ENCODE measurements at regions not wholly inside any gene's neighbourhood (a gene's known extent, or its start where the extent isn't known, plus 50 kb on each side); places are given as distances from the start of the nearest gene placed in this dataset.

- no peak for ATAC-seq
- no peak for DNase-seq
- WGBS, 3 donors, result 52 to 62% (median 56%) methylated on average over 3 of the region's 3 CpGs
- intact Hi-C loops (cut with DNase I), result no loop called here
- H3K36me3 ChIP-seq (ENCODE audit: insufficient read depth in 1 of 2, low read depth in 1 of 2), result no peaks in the 10 kb centered on the region
- peaks cover 0 to 17% (median 0%) of the 10 kb centered on the region in 3 donors for H3K27me3 ChIP-seq (ENCODE audit: insufficient read depth in 3 of 3, low read length in 2 of 3)
- H3K4me3 ChIP-seq, result no peak overlapping the region
- no peak overlapping the region for H3K27ac ChIP-seq
- no peak for TF ChIP-seq CTCF (IDR thresholded peaks at IDR 0.05)
- H3K4me1 ChIP-seq, result no peaks in the 10 kb centered on the region
- no peaks in the 10 kb centered on the region for H3K9me3 ChIP-seq
Measured at GRCh38 chrX:104315555-104315954, 60.8 kb upstream of the ESX1 start.

GRCh38 chrX:104310657-104311254 is 56.0 kb upstream of the ESX1 start:
- 57 to 86% (median 71%) methylated on average over 1 to 2 of the region's 2 CpGs for whole genome bisulfite sequencing, 3 donors
- H3K27ac ChIP-seq, result no peak overlapping the region
- ATAC-seq, result no peak
- H3K4me1 ChIP-seq, result no peaks in the 10 kb centered on the region
- H3K9me3 ChIP-seq, result no peaks in the 10 kb centered on the region
- no peak overlapping the region for H3K4me3 ChIP-seq
- no peak for TF ChIP-seq CTCF (IDR thresholded peaks at IDR 0.05)
- intact Hi-C loops (cut with DNase I), result no loop called here
- DNase-seq, result no peak
- peaks cover 0 to 35% (median 0%) of the 10 kb centered on the region in 3 donors for H3K27me3 ChIP-seq (ENCODE audit: insufficient read depth in 3 of 3, low read length in 2 of 3)
- H3K36me3 ChIP-seq (ENCODE audit: insufficient read depth in 1 of 2, low read depth in 1 of 2), result no peaks in the 10 kb centered on the region

- no peak for ATAC-seq
- no peak for TF ChIP-seq CTCF (IDR thresholded peaks at IDR 0.05)
- Histone ChIP-seq H3K27ac (no peak overlapping the region), H3K27me3 (ENCODE audit: insufficient read depth in 3 of 3, low read length in 2 of 3) (peaks cover 0 to 35% (median 0%) of the 10 kb centered on the region in 3 donors), H3K4me1 (no peaks in the 10 kb centered on the region), H3K9me3 (no peaks in the 10 kb centered on the region), H3K4me3 (no peak overlapping the region), H3K36me3 (ENCODE audit: insufficient read depth in 1 of 2, low read depth in 1 of 2) (no peaks in the 10 kb centered on the region)
- no peak for DNase-seq
- intact Hi-C loops (cut with DNase I), result no loop called here
- WGBS, 3 donors, result 21 to 41% (median 25%) methylated on average over 12 of the region's 12 CpGs
Measured at GRCh38 chrX:104310090-104310489, 55.4 kb upstream of the ESX1 start.

- no peak overlapping the region for H3K4me3 ChIP-seq
- H3K27ac ChIP-seq, result no peak overlapping the region
- peaks cover 0 to 35% (median 0%) of the 10 kb centered on the region in 3 donors for H3K27me3 ChIP-seq (ENCODE audit: insufficient read depth in 3 of 3, low read length in 2 of 3)
- ATAC-seq, result no peak
- no peaks in the 10 kb centered on the region for H3K36me3 ChIP-seq (ENCODE audit: insufficient read depth in 1 of 2, low read depth in 1 of 2)
- no peak for DNase-seq
- H3K9me3 ChIP-seq, result no peaks in the 10 kb centered on the region
- no peak for TF ChIP-seq CTCF (IDR thresholded peaks at IDR 0.05)
- intact Hi-C loops (cut with DNase I), result no loop called here
- no peaks in the 10 kb centered on the region for H3K4me1 ChIP-seq
- WGBS, 3 donors, result 72 to 80% (median 78%) methylated on average over 5 of the region's 5 CpGs
Measured at GRCh38 chrX:104309169-104309568, 54.4 kb upstream of the ESX1 start.

- Histone ChIP-seq H3K36me3 (ENCODE audit: insufficient read depth in 1 of 2, low read depth in 1 of 2) (no peaks in the 10 kb centered on the region), H3K4me1 (no peaks in the 10 kb centered on the region), H3K4me3 (no peak overlapping the region), H3K27ac (no peak overlapping the region), H3K27me3 (ENCODE audit: insufficient read depth in 3 of 3, low read length in 2 of 3) (peaks cover 0 to 33% (median 0%) of the 10 kb centered on the region in 3 donors), H3K9me3 (no peaks in the 10 kb centered on the region)
- intact Hi-C loops (cut with DNase I), result no loop called here
- ATAC-seq (no peak), DNase-seq (no peak)
- TF ChIP-seq CTCF (IDR thresholded peaks at IDR 0.05), result no peak
- WGBS, 3 donors, result 52 to 71% (median 66%) methylated on average over 5 of the region's 5 CpGs
Measured at GRCh38 chrX:104307341-104307740, 52.6 kb upstream of the ESX1 start.

All from psoas muscle (tissue), 7 donors.